Lower leg skin (tissue), 3 donors: ENCODE measurements at regions not wholly inside any gene's neighbourhood (a gene's known extent, or its start where the extent isn't known, plus 50 kb on each side); places are given as distances from the start of the nearest gene placed in this dataset.

Experiments used
- POLR2A ChIP-seq, 2 donors: fragments of 450-650 bp; IDR thresholded peaks; one replicate each; pipeline ENCODE4 v1.6.1; 2016 to 2017; ENCODE audit warnings: antibody characterized with exemption in 2 of 2, mild to moderate bottlenecking in 1 of 2, moderate library complexity in 1 of 2
- TF ChIP-seq, protein P1 (sequence below), 3 donors: fragments of 450-650 bp; IDR thresholded peaks; one replicate each; pipeline ENCODE4 v1.5.1; 2016; ENCODE audit warnings: antibody characterized with exemption in 3 of 3, mild to moderate bottlenecking in 3 of 3, moderate library complexity in 2 of 3

- TF ChIP-seq POLR2A (IDR thresholded peaks at IDR 0.05): no peak
- TF ChIP-seq, protein P1, sequence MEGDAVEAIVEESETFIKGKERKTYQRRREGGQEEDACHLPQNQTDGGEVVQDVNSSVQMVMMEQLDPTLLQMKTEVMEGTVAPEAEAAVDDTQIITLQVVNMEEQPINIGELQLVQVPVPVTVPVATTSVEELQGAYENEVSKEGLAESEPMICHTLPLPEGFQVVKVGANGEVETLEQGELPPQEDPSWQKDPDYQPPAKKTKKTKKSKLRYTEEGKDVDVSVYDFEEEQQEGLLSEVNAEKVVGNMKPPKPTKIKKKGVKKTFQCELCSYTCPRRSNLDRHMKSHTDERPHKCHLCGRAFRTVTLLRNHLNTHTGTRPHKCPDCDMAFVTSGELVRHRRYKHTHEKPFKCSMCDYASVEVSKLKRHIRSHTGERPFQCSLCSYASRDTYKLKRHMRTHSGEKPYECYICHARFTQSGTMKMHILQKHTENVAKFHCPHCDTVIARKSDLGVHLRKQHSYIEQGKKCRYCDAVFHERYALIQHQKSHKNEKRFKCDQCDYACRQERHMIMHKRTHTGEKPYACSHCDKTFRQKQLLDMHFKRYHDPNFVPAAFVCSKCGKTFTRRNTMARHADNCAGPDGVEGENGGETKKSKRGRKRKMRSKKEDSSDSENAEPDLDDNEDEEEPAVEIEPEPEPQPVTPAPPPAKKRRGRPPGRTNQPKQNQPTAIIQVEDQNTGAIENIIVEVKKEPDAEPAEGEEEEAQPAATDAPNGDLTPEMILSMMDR (IDR thresholded peaks at IDR 0.05): no peak
Observed at GRCh38 chr2:8006181-8006580, 675.7 kb upstream of the ID2 start.
